Calu3 (cell line): ENCODE measurements at regions not wholly inside any gene's neighbourhood (a gene's known extent, or its start where the extent isn't known, plus 50 kb on each side); places are given as distances from the start of the nearest gene placed in this dataset.

Experiments
- BruUV-seq: library from RNA; stranded (reverse); fragments of 400-500 nt; replicated peaks from 2 replicates; lab custom pipeline; 2021; lab: Mats Ljungman, UMichigan
- CTCF ChIA-PET: fragments of 300-600 bp; sonication (Branson Sonifier 250); formaldehyde crosslinking; loops from one replicate; lab custom pipeline; 2022; ENCODE audit warnings: antibody characterized with exemption; lab: Charles Lee
- DNase-seq: peaks from one replicate; pipeline ENCODE4 v3.0.0; 2022
- H3K27ac Mint-ChIP-seq: one replicate; pipeline ENCODE4 v1.8.0; 2022; ENCODE audit warnings: mixed read lengths; ENCODE audit not compliant: unreplicated experiment
- H3K27me3 Mint-ChIP-seq: one replicate; pipeline ENCODE4 v1.8.0; 2022; ENCODE audit warnings: mixed read lengths; ENCODE audit not compliant: unreplicated experiment
- H3K36me3 Mint-ChIP-seq: one replicate; pipeline ENCODE4 v1.8.0; 2022; ENCODE audit warnings: mild to moderate bottlenecking, moderate library complexity, mixed read lengths; ENCODE audit not compliant: insufficient read depth, unreplicated experiment
- H3K4me1 Mint-ChIP-seq: one replicate; pipeline ENCODE4 v1.8.0; 2022; ENCODE audit warnings: mild to moderate bottlenecking, low read depth, mixed read lengths; ENCODE audit not compliant: unreplicated experiment
- H3K4me3 Mint-ChIP-seq: one replicate; pipeline ENCODE4 v1.8.0; 2022; ENCODE audit warnings: mild to moderate bottlenecking, low read depth, moderate library complexity, mixed read lengths; ENCODE audit not compliant: unreplicated experiment
- H3K9me3 Mint-ChIP-seq: one replicate; pipeline ENCODE4 v1.8.0; 2022; ENCODE audit warnings: low read depth, mixed read lengths; ENCODE audit not compliant: unreplicated experiment
- intact Hi-C: fragments of 100-400 bp; cut with micrococcal nuclease; formaldehyde crosslinking; loops from one replicate; pipeline ENCODE4 v1.10.0; 2022; ENCODE audit not compliant: unreplicated experiment
- TF ChIP-seq, protein P1 (sequence below): fragments of 200-600 bp; IDR thresholded peaks from one replicate; pipeline ENCODE4 v1.8.0; 2022; ENCODE audit warnings: antibody characterized with exemption; ENCODE audit not compliant: unreplicated experiment

DNA sequence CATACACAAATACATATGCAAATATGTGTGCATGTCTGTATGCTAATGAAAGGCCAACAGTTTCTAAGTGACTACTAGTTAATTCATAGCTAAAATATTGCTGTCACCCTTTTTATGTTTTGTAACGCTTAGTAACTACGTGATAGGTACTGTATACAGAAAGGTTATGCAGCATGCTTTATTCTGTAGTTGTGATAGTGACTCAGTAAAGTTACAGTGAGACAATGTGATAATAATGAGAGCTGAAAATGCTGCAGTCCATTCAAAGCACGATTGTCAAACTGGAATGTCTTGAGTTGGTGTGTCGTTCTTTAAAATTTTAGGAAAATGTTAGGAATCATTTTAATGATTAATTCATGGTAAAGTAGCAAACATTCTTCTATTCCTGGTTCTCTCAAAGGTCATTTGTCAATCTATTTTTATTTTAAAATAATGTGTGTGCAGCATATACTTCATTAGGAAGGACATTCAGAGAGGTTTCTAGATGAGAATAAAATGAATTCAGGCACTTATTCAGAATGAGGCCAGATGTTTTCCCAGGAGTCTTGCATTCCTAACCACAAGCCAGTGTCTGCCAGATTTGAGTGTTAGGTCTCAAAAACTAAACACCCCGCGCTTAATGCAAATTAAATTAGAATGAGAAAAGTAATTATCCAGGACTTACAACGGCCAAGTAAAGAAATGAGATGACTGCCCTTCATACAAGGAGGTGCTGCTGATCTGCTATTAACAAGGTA, 408.8 kb upstream of the FZD8 start:
- peaks cover 12% of the 10 kb centered on the region for H3K9me3 Mint-ChIP-seq
- H3K4me1 Mint-ChIP-seq: no peaks in the 10 kb centered on the region
- no TSS peak for BruUV-seq
- H3K27me3 Mint-ChIP-seq: no peaks in the 10 kb centered on the region
- no peak for DNase-seq
- H3K4me3 Mint-ChIP-seq: no peak overlapping the region
- intact Hi-C loops: no loop called here
- CTCF ChIA-PET: no interaction called here
- H3K36me3 Mint-ChIP-seq: no peaks in the 10 kb centered on the region
- H3K27ac Mint-ChIP-seq: no peak overlapping the region
- TF ChIP-seq, protein P1, sequence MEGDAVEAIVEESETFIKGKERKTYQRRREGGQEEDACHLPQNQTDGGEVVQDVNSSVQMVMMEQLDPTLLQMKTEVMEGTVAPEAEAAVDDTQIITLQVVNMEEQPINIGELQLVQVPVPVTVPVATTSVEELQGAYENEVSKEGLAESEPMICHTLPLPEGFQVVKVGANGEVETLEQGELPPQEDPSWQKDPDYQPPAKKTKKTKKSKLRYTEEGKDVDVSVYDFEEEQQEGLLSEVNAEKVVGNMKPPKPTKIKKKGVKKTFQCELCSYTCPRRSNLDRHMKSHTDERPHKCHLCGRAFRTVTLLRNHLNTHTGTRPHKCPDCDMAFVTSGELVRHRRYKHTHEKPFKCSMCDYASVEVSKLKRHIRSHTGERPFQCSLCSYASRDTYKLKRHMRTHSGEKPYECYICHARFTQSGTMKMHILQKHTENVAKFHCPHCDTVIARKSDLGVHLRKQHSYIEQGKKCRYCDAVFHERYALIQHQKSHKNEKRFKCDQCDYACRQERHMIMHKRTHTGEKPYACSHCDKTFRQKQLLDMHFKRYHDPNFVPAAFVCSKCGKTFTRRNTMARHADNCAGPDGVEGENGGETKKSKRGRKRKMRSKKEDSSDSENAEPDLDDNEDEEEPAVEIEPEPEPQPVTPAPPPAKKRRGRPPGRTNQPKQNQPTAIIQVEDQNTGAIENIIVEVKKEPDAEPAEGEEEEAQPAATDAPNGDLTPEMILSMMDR: no peak

DNA sequence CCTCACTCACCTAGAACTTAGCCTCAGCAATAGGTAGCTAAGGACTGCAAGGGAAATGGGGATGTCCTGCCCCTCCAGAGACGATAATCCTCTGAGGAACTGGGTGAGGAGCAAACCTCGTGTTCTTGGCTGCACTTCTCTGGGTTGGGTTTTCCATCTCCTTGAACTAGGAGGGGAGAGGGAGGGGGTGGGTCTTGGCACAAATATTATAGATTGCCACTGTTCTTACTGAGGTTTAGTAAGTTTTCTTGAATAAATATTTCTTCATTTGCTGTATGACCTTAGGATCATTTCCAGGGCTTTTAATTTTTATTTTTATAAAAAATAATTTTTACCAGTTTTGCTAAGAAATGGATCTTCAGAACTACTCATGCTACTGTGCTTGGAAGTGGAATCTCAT, 406.7 kb upstream of the FZD8 start:
- TF ChIP-seq, protein P1: no peak
- Mint-ChIP-seq H3K27ac (no peak overlapping the region), H3K4me1 (no peaks in the 10 kb centered on the region), H3K9me3 (peaks cover 9% of the 10 kb centered on the region), H3K36me3 (no peaks in the 10 kb centered on the region), H3K4me3 (no peak overlapping the region), H3K27me3 (no peaks in the 10 kb centered on the region)
- intact Hi-C loops: no loop called here
- BruUV-seq: no TSS peak
- CTCF ChIA-PET: no interaction called here
- DNase-seq: no peak

- Mint-ChIP-seq H3K36me3 (no peaks in the 10 kb centered on the region), H3K9me3 (peaks cover 7% of the 10 kb centered on the region), H3K4me3 (no peak overlapping the region), H3K4me1 (no peaks in the 10 kb centered on the region), H3K27me3 (no peaks in the 10 kb centered on the region), H3K27ac (no peak overlapping the region)
- BruUV-seq: no TSS peak
- TF ChIP-seq, protein P1: no peak
- CTCF ChIA-PET: no interaction called here
- DNase-seq: no peak
- intact Hi-C loops: no loop called here
These were observed 406.1 kb upstream of the FZD8 start for GRCh38 chr10:36048236-36048635.

DNA sequence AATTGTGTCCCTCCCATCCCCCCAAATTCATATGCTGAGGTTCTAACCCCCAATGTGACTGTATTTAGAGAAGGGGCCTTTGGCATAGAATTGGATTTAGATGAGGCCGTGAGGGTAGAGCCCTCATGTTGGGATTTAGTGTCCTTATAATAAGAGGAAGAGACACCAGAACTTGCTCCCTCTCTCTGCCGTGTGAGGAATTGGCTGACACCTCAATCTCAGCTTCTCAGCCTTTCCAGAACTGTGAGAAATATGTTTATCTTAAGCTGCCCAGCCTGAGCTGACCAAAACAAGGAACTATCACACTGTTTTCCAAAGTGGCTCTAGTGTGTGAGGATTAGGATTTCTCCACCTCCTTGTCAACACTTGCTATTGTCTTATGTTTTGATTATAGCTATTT, 400.0 kb upstream of the FZD8 start:
- H3K4me1 Mint-ChIP-seq: no peaks in the 10 kb centered on the region
- intact Hi-C loops: no loop called here
- no TSS peak for BruUV-seq
- no peak for DNase-seq
- CTCF ChIA-PET: no interaction called here
- peaks cover 5% of the 10 kb centered on the region for H3K9me3 Mint-ChIP-seq
- H3K4me3 Mint-ChIP-seq: no peak overlapping the region
- TF ChIP-seq, protein P1: no peak
- H3K27me3 Mint-ChIP-seq: no peaks in the 10 kb centered on the region
- H3K27ac Mint-ChIP-seq: no peak overlapping the region
- no peaks in the 10 kb centered on the region for H3K36me3 Mint-ChIP-seq
